Dermis blood vessel endothelial cell (primary cell): ENCODE measurements at regions not wholly inside any gene's neighbourhood (a gene's known extent, or its start where the extent isn't known, plus 50 kb on each side); places are given as distances from the start of the nearest gene placed in this dataset.
"Not testable (repeated sequence)": the region's sequence is repeated elsewhere in the genome, so short reads cannot be mapped to it uniquely, and the experiment has no call there.

Experiments
- DNase-seq: peaks from one replicate; pipeline ENCODE4 v3.0.0; 2010

- DNase-seq: no peak
Measured at GRCh38 chr5:104512063-104512825, 949.7 kb upstream of the NUDT12 start.

- DNase-seq: no peak
Measured at GRCh38 chr5:104498281-104498680, 935.7 kb upstream of the NUDT12 start.

- no peak for DNase-seq
Measured at GRCh38 chr5:104494083-104494482, 931.5 kb upstream of the NUDT12 start.

GRCh38 chr5:104472811-104473210 lies 910.2 kb upstream of the NUDT12 start:
- no peak for DNase-seq

- DNase-seq: no peak
Measured at GRCh38 chr5:104456122-104456521, 893.5 kb upstream of the NUDT12 start.

DNA sequence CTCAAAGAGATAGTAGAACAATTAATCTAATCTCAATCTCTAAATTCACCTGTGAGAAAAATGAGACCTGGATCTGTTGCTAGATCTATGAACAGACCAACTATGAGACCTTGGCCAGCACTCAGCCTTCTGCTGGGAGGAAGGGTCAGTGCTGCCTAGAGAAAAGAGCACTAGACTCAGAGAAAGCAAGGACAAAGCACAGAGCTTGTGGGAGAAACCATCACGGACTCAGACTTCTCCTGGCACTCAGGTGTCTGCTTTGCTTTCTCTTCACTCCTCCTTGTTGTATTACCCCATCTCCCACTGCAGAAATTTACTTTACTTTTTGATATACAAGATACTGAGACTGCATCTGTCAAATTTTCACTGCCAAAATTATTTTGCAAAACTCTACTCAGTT lies 890.0 kb upstream of the NUDT12 start:
- DNase-seq: no peak

DNA sequence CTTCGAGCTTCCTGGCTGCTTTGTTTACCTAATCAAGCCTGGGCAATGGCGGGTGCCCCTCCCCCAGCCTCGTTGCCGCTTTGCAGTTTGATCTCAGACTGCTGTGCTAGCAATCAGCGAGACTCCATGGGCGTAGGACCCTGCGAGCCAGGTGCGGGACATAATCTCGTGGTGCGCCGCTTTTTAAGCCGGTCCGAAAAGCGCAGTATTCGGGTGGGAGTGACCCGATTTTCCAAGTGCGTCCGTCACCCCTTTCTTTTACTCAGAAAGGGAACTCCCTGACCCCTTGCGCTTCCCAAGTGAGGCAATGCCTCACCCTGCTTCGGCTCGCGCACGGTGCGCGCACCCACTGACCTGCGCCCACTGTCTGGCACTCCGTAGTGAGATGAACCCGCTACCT lies 889.3 kb upstream of the NUDT12 start:
- DNase-seq: not testable (repeated sequence)

DNA sequence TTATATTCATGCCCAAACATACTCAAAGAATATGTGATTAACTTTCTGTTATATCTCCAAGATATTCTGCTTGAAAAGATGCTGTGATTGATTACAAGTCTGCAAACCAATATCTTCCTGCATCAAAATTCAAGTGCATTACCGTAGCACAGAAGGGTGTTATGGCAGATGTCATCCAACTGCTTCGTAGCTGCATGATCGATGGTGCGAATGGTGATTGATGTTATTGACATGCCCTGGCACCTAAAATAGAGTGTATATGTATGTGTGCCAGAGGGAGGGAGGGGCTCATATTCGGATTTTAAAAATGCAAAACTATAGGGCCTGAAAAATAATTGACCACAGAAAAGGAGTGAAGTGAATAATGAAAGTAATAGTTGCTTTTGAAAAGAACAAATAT lies 882.1 kb upstream of the NUDT12 start:
- no peak for DNase-seq

DNA sequence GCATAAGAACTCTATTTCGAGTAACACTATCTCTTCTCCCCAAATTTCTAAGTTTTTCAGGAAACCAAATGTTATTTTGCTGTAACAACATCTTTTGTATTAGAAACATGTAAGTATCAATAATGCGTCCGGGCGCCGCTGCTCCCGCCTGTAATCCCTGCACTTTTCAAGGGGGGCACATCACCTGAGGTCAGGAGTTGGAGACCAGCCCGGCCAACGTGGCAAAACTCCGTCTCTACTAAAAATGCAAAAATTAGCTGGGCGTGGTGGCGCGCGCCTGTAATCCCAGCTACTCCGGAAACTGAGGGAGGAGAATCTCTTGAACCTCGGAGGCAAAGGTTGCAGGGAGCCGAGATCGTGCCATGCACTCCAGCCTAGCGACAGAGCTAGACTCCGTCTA lies 881.1 kb upstream of the NUDT12 start:
- DNase-seq: no peak

GRCh38 chr5:104431981-104432380 lies 869.4 kb upstream of the NUDT12 start:
- DNase-seq: no peak

DNA sequence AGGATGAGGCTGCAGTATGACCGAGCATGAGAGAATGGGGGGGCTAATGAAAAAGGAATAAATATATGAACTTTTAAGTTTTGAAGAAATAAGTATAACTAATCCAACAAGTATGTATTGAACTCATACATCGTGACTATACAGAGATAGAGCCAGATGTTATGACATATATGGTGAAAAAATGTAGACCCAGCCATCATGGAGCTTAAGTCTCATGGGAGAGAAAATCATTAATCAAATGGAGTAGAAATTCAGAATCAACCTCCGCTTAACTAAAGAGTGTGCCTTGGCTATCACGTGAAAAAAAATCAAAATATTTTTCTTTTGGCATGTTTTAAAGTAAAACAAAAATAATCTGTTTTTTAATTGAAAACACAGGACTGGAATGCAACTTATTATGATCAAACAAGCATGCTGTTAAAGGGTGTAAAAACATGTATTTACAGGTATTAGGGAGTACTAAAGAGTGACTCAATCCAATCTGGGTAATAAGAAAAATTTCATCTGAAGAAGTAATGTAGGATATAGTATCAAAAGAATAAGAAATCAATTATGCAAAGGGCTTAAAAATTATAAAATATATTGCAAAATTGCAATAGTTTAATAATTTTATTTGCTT lies 868.5 kb upstream of the NUDT12 start:
- no peak for DNase-seq

- DNase-seq: no peak
Measured at GRCh38 chr5:104429911-104430310, 867.3 kb upstream of the NUDT12 start.

DNA sequence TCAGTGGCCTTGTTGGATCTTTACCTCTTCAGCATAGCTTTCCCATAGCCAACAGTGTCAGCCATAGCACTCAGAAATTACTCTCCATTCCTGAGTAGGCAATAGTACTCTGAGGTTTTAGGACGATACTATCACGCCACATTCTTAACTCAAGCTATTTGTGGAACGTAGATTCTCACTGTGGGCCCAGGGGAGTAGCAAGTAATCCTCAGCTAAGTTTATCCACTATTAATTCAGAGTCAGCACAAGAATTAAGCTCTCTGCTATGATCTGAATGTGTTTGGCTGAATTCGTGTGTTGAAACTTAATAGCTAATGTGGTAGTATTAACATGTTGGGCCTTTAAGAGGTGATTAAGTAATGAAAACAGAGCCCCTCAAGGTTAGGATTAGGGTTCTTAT lies 858.8 kb upstream of the NUDT12 start:
- DNase-seq: no peak

GRCh38 chr5:104418056-104418455 lies 855.5 kb upstream of the NUDT12 start:
- no peak for DNase-seq

DNA sequence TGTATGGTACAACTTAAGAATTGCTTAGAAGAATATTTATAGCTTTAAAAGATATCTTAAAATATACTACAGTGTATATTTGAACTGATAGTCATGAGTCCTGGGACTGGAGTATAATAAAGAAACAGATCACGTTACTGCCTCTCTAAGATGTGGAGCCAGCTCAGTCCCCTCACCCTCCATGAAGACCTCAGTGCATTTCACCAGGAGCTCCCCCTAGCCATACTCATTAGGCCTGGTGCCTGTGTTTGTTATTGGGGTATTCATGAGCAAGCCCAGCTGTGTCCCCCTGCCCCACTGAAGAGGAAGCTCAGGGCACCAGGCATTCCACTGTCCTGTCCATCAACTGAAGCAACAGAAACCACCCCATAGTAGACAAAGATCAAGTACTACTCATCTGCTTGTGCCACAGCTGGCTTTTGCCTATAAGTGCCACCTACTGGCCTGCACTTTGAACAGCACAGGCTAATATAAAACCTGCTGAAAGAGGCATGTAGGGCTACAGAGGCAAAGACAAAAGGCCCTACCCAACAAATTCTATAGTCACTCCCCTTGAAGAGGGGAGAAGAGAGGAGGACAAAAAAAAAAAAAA lies 850.2 kb upstream of the NUDT12 start:
- DNase-seq: no peak

GRCh38 chr5:104400941-104401340 lies 838.4 kb upstream of the NUDT12 start:
- DNase-seq: no peak

DNA sequence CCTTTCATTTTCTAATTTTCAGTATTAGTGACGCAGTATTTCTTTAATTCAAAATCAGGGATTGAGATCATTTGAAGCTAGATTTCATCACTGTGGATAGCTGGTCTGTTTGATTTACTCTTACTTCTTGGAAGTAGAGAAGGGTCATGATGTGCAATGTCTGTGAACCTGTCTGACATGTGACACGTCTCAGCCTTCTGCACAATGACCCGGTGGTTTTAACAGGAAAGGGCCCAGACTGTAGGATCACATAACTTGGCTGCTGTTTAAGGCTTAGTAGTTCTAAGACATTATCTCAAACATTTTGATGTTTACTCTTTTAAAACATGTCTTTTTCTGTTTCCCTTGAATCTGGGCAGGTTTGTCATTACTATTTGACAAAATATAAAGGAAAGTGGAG lies 823.3 kb upstream of the NUDT12 start:
- no peak for DNase-seq

GRCh38 chr5:104375345-104375744 lies 812.8 kb upstream of the NUDT12 start:
- DNase-seq: no peak

- DNase-seq: no peak
Measured at GRCh38 chr5:104372796-104373195, 810.2 kb upstream of the NUDT12 start.

DNA sequence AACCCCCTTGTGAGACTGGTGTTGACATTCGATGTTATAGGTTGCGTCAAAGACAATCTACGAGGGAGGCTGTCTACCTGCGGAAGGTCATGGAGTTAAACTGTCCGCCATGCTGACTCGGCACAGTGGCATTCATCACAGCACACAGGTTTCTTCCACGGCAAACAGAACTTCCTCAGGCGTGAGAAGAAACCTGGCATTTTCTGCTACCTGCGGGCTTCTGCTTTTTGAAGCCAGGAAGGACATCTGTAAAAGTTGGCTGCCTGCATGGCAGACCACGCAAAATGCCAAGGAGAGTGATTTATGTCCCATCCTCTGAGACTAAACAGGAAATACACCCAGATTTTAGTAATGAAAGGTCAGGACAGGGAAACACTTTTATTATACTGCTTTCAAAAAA lies 809.8 kb upstream of the NUDT12 start:
- no peak for DNase-seq

GRCh38 chr5:104370523-104370922 lies 807.9 kb upstream of the NUDT12 start:
- DNase-seq: no peak

DNA sequence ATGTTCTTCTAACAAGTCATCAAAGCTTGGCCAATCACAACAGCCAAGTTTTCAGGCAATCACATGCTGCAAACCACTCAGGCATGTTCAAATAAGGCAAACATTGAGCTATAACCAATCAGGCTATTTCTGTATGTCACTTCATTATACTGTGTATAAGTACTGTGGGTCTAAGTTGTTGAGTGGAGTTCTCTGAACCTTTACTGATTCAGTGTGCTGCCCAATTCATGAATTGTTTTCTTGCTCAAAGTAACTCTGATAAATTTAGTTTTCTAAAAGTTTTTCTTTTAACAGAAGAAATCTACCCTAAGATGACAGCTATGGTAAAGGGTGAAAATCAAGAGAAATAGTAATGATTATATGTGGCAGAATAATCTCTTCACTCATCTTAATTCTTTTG lies 805.4 kb upstream of the NUDT12 start:
- DNase-seq: no peak

- DNase-seq: no peak
Measured at GRCh38 chr5:104363567-104363966, 801.0 kb upstream of the NUDT12 start.

DNA sequence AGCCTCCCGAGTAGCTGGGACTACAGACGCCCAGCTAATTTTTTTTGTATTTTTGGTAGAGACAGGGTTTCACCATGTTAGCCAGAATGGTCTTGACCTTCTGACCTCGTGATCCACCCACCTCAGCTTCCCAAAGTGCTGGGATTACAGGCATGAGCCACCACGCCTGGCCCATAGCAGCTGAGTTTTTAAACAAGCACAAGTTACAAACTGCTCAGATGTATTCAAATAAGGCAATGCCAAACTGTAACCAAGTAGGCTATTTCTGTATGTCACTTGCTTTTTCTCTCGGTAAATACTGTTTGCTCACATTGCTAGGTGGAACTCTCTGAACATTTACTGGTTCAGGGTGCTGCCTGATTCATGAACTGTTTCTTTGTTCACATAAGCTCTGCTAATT lies 799.3 kb upstream of the NUDT12 start:
- DNase-seq: no peak
